AG09309 (cell line): ENCODE measurements at regions not wholly inside any gene's neighbourhood (a gene's known extent, or its start where the extent isn't known, plus 50 kb on each side); places are given as distances from the start of the nearest gene placed in this dataset.

Experiments
- DNase-seq: peaks from one replicate; pipeline ENCODE4 v3.0.0-alpha.2; 2010; ENCODE audit warnings: low read depth
- H3K4me3 ChIP-seq: 2 replicates; pipeline ENCODE4 v1.5.1; 2011; ENCODE audit warnings: mild to moderate bottlenecking, low read depth, low read length, moderate library complexity; ENCODE audit not compliant: control insufficient read depth
- TF ChIP-seq, protein P1 (sequence below): IDR thresholded peaks from 2 replicates; pipeline ENCODE4 v1.5.1; 2011; ENCODE audit warnings: mild to moderate bottlenecking, low read depth, low read length, inconsistent platforms; ENCODE audit not compliant: insufficient read depth, control insufficient read depth; ENCODE audit errors: missing control alignments

GRCh38 chr7:33716581-33717477, 188.5 kb upstream of the BMPER start:
- DNase-seq: peak; percentile 37
- H3K4me3 ChIP-seq: no peak overlapping the region
- TF ChIP-seq, protein P1, sequence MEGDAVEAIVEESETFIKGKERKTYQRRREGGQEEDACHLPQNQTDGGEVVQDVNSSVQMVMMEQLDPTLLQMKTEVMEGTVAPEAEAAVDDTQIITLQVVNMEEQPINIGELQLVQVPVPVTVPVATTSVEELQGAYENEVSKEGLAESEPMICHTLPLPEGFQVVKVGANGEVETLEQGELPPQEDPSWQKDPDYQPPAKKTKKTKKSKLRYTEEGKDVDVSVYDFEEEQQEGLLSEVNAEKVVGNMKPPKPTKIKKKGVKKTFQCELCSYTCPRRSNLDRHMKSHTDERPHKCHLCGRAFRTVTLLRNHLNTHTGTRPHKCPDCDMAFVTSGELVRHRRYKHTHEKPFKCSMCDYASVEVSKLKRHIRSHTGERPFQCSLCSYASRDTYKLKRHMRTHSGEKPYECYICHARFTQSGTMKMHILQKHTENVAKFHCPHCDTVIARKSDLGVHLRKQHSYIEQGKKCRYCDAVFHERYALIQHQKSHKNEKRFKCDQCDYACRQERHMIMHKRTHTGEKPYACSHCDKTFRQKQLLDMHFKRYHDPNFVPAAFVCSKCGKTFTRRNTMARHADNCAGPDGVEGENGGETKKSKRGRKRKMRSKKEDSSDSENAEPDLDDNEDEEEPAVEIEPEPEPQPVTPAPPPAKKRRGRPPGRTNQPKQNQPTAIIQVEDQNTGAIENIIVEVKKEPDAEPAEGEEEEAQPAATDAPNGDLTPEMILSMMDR: peak; percentile 63

DNA sequence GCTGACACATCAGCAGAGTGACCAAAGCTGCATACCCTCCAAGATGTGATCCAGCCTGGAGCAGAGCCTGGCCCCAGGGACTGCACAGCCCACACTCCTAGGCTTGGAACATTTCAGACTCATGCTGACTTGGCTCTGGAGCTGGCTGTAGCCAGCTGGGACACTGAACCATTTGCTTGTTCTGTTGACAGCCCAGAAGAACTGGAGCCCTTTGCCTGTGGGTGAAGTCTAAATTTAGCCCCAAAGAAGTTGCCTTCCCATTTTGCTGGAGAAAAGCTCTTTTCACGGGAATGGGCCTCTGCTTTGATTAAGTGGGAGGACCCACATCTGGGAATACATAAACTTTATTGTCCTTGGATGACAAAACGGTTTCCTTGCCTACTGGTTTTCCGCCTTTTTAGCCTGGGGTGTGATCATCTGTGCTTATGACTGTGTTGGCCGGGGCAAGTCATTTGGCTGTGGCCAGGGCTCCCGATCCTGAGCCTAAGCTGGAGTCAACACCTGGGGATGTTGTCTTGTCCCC, 186.2 kb upstream of the BMPER start:
- no peak for DNase-seq
- no peak overlapping the region for H3K4me3 ChIP-seq
- TF ChIP-seq, protein P1: no peak

DNA sequence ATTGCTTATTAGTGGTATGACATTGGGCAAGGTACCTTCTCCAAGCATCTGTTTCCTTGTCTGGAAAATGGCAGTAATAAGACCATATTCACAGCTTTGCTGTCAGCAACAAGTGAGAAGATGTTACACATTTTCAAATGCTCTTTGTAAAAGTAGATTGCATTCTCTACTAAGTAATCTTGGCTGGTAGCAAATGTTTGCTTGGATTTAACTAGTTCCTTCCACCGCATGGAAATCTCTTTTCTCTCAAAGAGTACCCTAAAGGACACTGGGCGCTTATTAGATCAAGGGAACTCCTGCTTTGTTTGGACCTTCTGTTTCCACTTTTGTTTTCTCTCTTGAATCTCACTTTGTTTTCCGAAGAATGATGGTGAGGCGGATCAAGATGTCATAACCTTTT, 185.2 kb upstream of the BMPER start:
- no peak for DNase-seq
- TF ChIP-seq, protein P1: no peak
- H3K4me3 ChIP-seq: no peak overlapping the region

GRCh38 chr7:33720870-33721269, 184.5 kb upstream of the BMPER start:
- no peak for DNase-seq
- TF ChIP-seq, protein P1: no peak
- no peak overlapping the region for H3K4me3 ChIP-seq

DNA sequence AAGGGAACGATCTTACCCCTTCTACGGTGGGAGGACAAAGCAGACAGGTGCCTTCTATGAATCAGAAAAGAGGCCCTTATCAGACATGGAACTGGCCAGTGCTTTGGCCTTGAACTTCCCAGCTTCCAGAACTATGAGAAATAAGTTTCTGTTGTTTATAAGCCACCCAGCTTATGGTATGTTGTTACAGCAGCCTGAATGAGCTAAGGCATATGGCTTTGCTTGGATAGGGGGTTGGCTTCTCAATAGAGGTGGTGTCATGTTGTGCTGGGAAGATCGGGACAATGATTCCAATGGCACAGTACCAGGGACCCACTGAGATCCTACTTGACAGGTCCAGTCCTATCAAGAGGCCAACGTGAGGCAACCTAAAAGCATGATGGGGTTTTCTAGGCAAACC, 183.4 kb upstream of the BMPER start:
- TF ChIP-seq, protein P1: no peak
- no peak overlapping the region for H3K4me3 ChIP-seq
- no peak for DNase-seq

DNA sequence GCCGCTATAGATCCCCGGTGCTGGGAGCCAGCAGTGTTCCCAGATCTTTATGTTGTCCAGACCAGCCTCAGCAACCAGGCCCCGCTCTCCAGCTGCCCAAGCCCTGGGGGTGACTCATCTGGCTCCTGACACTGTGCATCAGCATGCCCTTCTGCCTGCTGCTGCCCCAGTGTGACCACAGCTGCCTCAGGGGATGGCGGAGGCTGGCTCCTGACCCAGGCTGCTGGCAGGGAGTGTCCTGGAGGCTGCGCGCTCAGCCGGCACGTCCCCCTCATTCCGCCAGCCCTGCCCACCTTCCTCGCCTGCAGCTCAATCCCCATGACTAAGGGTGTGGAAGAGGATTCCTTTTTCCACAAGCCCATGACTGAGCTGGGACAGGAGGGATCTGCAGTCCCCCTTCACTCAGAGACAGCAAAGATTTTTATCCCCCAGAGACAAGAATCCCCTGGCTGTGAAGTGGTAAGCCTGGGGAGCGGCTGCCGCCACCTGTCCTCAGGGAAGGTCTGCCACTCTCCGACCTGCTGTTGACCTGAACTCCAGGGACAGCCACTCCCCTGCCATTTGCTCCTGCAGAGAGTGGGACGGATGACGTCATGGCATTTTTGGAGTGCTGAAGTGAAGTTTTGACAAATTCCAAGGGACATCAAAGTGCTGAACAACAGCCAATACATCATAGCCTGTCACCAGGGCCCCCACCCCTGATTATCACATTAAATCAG, 182.8 kb upstream of the BMPER start:
- no peak for DNase-seq
- H3K4me3 ChIP-seq: no peak overlapping the region
- TF ChIP-seq, protein P1: no peak
